ENCODE measurements at regions not wholly inside any gene's neighbourhood (a gene's known extent, or its start where the extent isn't known, plus 50 kb on each side); places are given as distances from the start of the nearest gene placed in this dataset.
"Not testable (repeated sequence)": the region's sequence is repeated elsewhere in the genome, so short reads cannot be mapped to it uniquely, and the experiment has no call there.

GRCh38 chr1:189149547-189150375 is 1327.9 kb downstream of the BRINP3 start:
- DNase-seq, result no peak

DNA sequence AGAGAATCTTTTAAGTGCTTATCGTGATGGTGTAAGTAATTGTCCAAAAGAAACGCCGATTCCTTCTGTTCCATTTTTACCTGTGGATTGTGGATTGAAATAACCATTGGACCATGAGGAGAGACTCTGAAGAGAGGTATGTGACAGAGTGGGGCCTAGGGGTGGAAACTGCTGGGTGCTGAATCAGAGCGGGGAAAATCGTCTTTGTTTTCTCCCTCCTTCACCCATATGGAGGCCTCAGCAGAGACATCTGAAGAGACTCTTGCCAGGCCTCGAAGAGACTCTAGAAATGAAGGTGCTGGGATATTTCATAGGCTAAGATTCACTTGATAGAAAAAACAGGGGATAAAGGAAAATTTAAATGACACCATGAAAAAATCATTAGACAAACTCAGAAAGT is 1327.0 kb downstream of the BRINP3 start:
- DNase-seq, result no peak

DNA sequence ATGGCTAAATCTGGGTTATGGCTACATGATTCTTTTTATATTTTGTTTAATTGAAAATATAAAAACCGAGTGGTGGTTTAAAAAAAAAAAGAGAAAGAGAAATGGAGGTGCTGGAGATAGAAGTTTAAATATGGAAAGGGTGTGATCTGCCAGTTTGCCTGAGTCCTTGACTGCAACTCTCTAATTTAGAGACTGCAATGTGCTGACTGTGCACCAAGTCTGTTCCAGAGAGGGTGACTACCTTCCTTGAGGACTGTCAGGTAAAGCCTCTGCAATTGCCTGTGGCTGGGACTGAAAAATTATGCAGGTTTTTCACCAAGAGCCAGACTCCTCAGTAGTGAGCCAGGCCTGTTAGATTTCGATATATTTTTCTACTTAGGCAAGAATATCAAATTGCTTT is 1326.3 kb downstream of the BRINP3 start:
- DNase-seq, result no peak

- no peak for DNase-seq
These were observed 1325.0 kb downstream of the BRINP3 start for GRCh38 chr1:189152685-189153084.

GRCh38 chr1:189158155-189158554 is 1319.5 kb downstream of the BRINP3 start:
- DNase-seq, result no peak

GRCh38 chr1:189175889-189176288 is 1301.8 kb downstream of the BRINP3 start:
- no peak for DNase-seq

DNA sequence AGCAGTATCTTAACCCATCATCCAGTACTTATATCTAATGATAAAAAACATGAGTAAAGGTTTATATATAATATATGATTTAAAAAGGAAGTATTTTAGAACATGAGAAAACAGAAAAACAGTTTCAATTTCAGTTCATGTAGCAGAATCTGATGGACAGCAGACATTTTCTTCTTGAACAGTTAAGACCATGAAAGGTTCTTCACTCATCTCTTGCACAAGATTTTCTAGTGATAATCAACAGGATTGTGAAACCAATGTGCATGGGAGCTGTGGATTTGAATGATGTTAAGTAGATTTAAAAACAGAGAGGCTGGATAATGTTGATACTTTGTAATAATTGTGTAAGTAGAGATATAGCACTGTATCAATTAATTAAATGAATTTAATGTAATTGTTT is 1297.6 kb downstream of the BRINP3 start:
- no peak for DNase-seq

GRCh38 chr1:189185097-189185496 is 1292.6 kb downstream of the BRINP3 start:
- DNase-seq, result no peak

GRCh38 chr1:189192741-189193520 is 1284.7 kb downstream of the BRINP3 start:
- no peak for DNase-seq

- no peak for DNase-seq
These were observed 1271.8 kb downstream of the BRINP3 start for GRCh38 chr1:189205863-189206262.

DNA sequence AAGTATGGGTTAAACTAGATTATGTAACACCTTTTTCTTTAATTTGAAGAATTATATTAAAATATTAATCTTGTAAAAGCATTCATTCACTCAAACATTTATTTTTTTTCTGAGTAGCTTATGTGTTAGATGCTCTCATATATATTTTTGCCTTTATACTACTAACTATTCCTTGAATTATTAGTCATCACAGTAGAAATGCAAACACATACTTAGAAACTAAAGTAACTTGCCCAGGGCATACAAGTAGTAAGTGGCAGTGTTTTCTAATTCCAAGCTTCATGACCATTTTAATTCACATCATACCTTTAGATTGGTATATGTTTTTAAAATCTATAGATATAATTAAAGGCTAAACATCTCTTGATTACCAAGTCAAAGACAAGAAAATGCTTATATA is 1271.0 kb downstream of the BRINP3 start:
- no peak for DNase-seq

DNA sequence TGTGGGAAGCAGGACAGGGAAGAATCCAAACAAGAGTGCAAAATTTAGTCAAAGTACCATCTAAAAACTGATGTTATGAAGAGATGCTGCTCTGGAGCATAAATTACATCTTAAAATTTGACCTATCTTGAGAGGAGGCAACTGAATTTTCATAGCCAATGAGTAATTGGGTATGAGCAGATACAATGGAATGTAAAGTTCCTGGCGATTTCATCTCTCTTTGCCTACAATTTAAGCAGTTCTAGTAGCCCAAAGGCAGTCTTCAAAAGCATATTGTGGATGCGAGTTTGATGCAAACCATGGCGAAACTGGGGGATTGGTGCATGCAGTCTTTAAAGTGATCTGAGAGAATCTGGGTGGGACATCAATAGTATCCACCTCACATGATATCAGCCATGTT is 1265.9 kb downstream of the BRINP3 start:
- DNase-seq, result no peak

GRCh38 chr1:189212606-189213005 is 1265.1 kb downstream of the BRINP3 start:
- no peak for DNase-seq

- DNase-seq, result no peak
These were observed 1260.8 kb downstream of the BRINP3 start for GRCh38 chr1:189216886-189217285.

GRCh38 chr1:189217646-189218045 is 1260.0 kb downstream of the BRINP3 start:
- no peak for DNase-seq

DNA sequence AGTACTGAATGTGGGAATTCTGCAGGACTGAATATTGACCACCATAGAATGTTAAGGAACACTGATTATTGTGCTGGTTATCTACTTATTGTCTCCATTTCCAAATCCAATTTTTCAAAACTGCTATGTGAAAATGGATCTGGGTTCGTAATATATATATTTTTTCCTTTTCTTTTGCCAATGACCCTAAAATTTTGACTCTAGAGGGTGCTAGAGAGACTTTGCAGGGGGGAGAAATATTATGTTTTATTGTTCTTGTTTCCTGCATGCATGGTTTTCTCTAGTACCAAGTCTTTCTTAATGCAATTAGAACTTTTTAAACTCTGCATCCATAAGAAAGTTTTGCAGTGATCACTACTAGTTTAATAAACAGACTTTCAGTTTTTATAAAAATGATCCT is 1256.9 kb downstream of the BRINP3 start:
- no peak for DNase-seq

DNA sequence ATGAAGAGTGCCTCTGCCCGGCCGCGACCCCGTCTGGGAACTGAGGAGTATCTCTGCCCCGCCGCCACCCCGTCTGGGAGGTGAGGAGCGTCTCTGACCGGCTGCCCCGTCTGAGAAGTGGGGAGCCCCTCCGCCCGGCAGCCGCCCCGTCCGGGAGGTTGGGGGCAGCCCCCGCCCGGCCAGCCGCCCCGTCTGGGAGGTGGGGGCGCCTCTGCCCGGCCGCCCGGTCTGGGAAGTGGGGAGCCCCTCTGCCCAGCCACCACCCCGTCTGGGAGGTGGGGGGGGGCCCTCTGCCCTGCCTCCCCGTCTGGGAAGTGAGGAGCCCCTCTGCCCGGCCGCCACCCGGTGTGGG is 1251.9 kb downstream of the BRINP3 start:
- not testable (repeated sequence) for DNase-seq

DNA sequence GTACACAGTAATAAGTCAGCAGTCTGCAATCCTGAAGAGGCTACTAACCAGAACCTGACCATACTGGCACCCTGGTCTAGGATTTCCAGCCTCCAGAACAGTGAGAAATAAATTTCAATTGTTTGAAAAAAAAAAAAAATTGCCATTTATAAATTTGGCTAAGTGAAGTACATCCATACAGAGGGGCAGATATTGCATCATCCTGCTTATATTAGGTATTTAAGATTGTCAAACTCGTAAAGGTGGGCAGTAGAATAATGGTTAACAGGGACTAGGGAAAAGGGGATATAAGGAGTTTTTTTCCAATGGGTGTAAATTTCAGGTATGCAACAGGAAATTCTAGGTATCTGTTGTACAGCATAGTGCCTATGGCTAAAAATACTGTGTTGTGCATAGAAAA is 1250.9 kb downstream of the BRINP3 start:
- DNase-seq, result no peak

- DNase-seq, result no peak
These were observed 1240.7 kb downstream of the BRINP3 start for GRCh38 chr1:189237008-189237407.

- DNase-seq, result no peak
These were observed 1223.9 kb downstream of the BRINP3 start for GRCh38 chr1:189253601-189254350.

- DNase-seq, result not testable (repeated sequence)
These were observed 1216.5 kb downstream of the BRINP3 start for GRCh38 chr1:189261128-189261527.

- DNase-seq, result no peak
These were observed 1208.7 kb downstream of the BRINP3 start for GRCh38 chr1:189269011-189269410.

DNA sequence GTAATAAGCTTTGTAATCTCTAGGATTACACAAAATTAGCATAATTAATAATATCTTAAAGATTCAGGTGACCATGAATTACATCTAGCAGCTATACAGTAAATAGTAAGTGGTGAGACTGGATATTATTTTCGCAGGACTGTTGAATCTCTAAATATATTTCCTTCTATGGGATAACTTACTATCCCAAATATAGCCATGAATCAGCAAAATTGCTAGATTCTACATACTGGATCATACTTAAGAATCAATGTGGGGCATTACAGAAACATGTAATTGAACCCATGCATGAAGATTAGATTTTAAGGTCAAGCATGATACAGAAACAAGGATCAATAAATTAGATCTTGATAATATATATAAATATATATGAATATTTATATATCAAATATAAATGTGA is 1203.4 kb downstream of the BRINP3 start:
- DNase-seq, result no peak

GRCh38 chr1:189275796-189276195 is 1201.9 kb downstream of the BRINP3 start:
- no peak for DNase-seq
